GM12878 (cell line): ENCODE measurements at regions not wholly inside any gene's neighbourhood (a gene's known extent, or its start where the extent isn't known, plus 50 kb on each side); places are given as distances from the start of the nearest gene placed in this dataset.

Experiments
- ATAC-seq: fragments of 200-7000 bp; cut with Tn5 transposase; 3 replicates; pipeline ENCODE4 v1.9.1; 2020; ENCODE audit warnings: mild to moderate bottlenecking, moderate library complexity
- BruUV-seq: library from RNA; stranded (reverse); fragments of 400-500 nt; replicated peaks from 2 replicates; lab custom pipeline; 2021; lab: Mats Ljungman, UMichigan
- CTCF ChIA-PET: fragments of 300-600 bp; sonication (Branson Sonifier 250); formaldehyde crosslinking; extraction: SDS; loops from one replicate; lab custom pipeline; 2021; ENCODE audit warnings: inconsistent platforms; lab: Yijun Ruan, JAX
- POLR2A ChIA-PET: fragments of 350-600 bp; formaldehyde crosslinking; extraction: SDS; loops from one replicate; lab custom pipeline; 2021; ENCODE audit warnings: inconsistent platforms; lab: Charles Lee
- RAD21 ChIA-PET: fragments of 300-600 bp; sonication (Branson Sonifier 250); formaldehyde crosslinking; loops from one replicate; lab custom pipeline; 2023; ENCODE audit warnings: antibody characterized with exemption; ENCODE audit not compliant: unreplicated experiment; lab: Charles Lee
- SMC1A ChIA-PET: fragments of 300-600 bp; sonication (Branson Sonifier 250); formaldehyde crosslinking; loops from one replicate; lab custom pipeline; 2023; ENCODE audit not compliant: unreplicated experiment, uncharacterized antibody; lab: Charles Lee
- DNase-seq: peaks from one replicate; pipeline ENCODE4 v3.0.0-alpha.2; 2011; ENCODE audit warnings: low read depth, low spot score
- FAIRE-seq: peaks from 3 replicates; lab custom pipeline; 2011; peaks lifted over from hg19 to GRCh38; lab: Jason Lieb, UNC
- H2AFZ ChIP-seq: 2 replicates; pipeline ENCODE4 v1.6.0; 2011; ENCODE audit warnings: low read depth, low read length, control low read depth; ENCODE audit not compliant: control insufficient read depth
- H3K27ac ChIP-seq: 2 replicates; pipeline ENCODE4 v1.5.1; 2011; ENCODE audit warnings: control low read depth; ENCODE audit not compliant: control insufficient read depth, insufficient read depth
- H3K27me3 ChIP-seq, 2 experiments: replicated peaks in 1 of 2; 2 replicates each; pipeline versions ENCODE4 v1.6.0 to v1.6.1; 2011; ENCODE audit warnings: low read length in 1 of 2; ENCODE audit not compliant: control insufficient read depth in 2 of 2, insufficient read depth in 2 of 2
- H3K36me3 ChIP-seq, 2 experiments: 2 replicates each; pipeline ENCODE4 v1.5.1; 2011; ENCODE audit warnings: low read length in 1 of 2; ENCODE audit not compliant: control insufficient read depth in 2 of 2, insufficient read depth in 2 of 2
- H3K4me1 ChIP-seq: 2 replicates; pipeline ENCODE4 v1.6.1; 2011; ENCODE audit warnings: mild to moderate bottlenecking, low read length, moderate library complexity, mixed read lengths; ENCODE audit not compliant: control insufficient read depth, insufficient read depth
- H3K4me2 ChIP-seq: 2 replicates; pipeline ENCODE4 v1.6.0; 2011; ENCODE audit warnings: control low read depth; ENCODE audit not compliant: control insufficient read depth, insufficient read depth
- H3K4me3 ChIP-seq: fragments of 200-600 bp; sonication (generic); 2 replicates; pipeline ENCODE4 v1.5.1; 2016
- H3K79me2 ChIP-seq: 2 replicates; pipeline ENCODE4 v1.6.0; 2011; ENCODE audit warnings: low read length; ENCODE audit not compliant: control insufficient read depth, insufficient read depth
- H3K9ac ChIP-seq: 2 replicates; pipeline ENCODE4 v1.8.0; 2011; ENCODE audit warnings: low read length, control low read depth, mixed read lengths; ENCODE audit not compliant: control insufficient read depth, insufficient read depth
- H3K9me3 ChIP-seq: replicated peaks from 3 replicates; pipeline ENCODE4 v1.5.1; 2011; ENCODE audit warnings: mild to moderate bottlenecking, low read length; ENCODE audit not compliant: control insufficient read depth, insufficient read depth
- H4K20me1 ChIP-seq: 2 replicates; pipeline ENCODE4 v1.6.0; 2011; ENCODE audit not compliant: control insufficient read depth, insufficient read depth
- BMI1 ChIP-seq: fragments of 450-650 bp; IDR thresholded peaks from 2 replicates; pipeline ENCODE4 v1.6.1; 2016; ENCODE audit warnings: mild to moderate bottlenecking, moderate library complexity, borderline replicate concordance
- CEBPB ChIP-seq, 2 experiments: fragments of 150-350 bp in 1 of 2; IDR thresholded peaks; 2 replicates each; pipeline ENCODE4 v1.6.1; 2012 to 2014; ENCODE audit warnings: low read depth in 2 of 2, low read length in 2 of 2, borderline replicate concordance in 1 of 2, inconsistent platforms in 1 of 2
- ESRRA ChIP-seq: IDR thresholded peaks from 2 replicates; pipeline ENCODE4 v1.6.1; 2012; ENCODE audit warnings: mild to moderate bottlenecking, low read length, improper control_type of control experiment
- HDAC6 ChIP-seq: fragments of 200-600 bp; sonication (generic); IDR thresholded peaks from one replicate; pipeline ENCODE4 v1.8.0; 2017; ENCODE audit warnings: antibody characterized with exemption; ENCODE audit not compliant: unreplicated experiment
- NFYA ChIP-seq: IDR thresholded peaks from 2 replicates; pipeline ENCODE4 v1.6.1; 2011; ENCODE audit warnings: low read depth, mild to moderate bottlenecking, low read length, improper control_type of control experiment, borderline replicate concordance
- RCOR1 ChIP-seq: conservative IDR thresholded peaks from 2 replicates; pipeline ENCODE4 v1.6.1; 2012; ENCODE audit warnings: low read depth, low read length, improper control_type of control experiment
- WGBS: methylation state at CpG from one replicate; pipeline ENCODE4 v1.1.6; 2016; ENCODE audit warnings: low lambda C conversion rate; ENCODE audit not compliant: insufficient replicate concordance, insufficient coverage; ENCODE audit errors: missing lambda C conversion rate; 5-methylcytosine and 5-hydroxymethylcytosine counted together
- in situ Hi-C: fragments of 300-500 bp; cut with MboI; formaldehyde crosslinking; loops from 9 replicates; pipeline ENCODE4 v1.14.3; 2018; ENCODE audit warnings: mixed read lengths
- intact Hi-C: fragments of 100-400 bp; cut with micrococcal nuclease; formaldehyde crosslinking; loops from one replicate; pipeline ENCODE4 v1.14.2; 2022; ENCODE audit not compliant: unreplicated experiment
- TF ChIP-seq, protein P1 (sequence below): fragments of 450-650 bp; IDR thresholded peaks from 2 replicates; pipeline ENCODE4 v1.6.1; 2017; ENCODE audit warnings: mild to moderate bottlenecking, low read depth, inconsistent platforms; ENCODE audit not compliant: poor library complexity, severe bottlenecking
- TF ChIP-seq, protein P2 (sequence below): fragments of 450-650 bp; IDR thresholded peaks from 2 replicates; pipeline ENCODE4 v1.6.1; 2018; ENCODE audit warnings: mild to moderate bottlenecking, low read depth, moderate library complexity; ENCODE audit not compliant: partially characterized antibody

- no peak overlapping the region for H3K4me3 ChIP-seq
- no peak for FAIRE-seq
- TF ChIP-seq BMI1: no peak
- TF ChIP-seq, all 136 proteins: peak for 0
- Histone ChIP-seq H3K9ac (no peak overlapping the region), H3K79me2 (no peaks in the 10 kb centered on the region), H3K4me2 (no peak overlapping the region), H3K27ac (no peak overlapping the region), H3K9me3 (no peaks in the 10 kb centered on the region; the same call in 2 of the 3 replicates), H3K4me1 (no peaks in the 10 kb centered on the region), H3K27me3 (no peaks in the 10 kb centered on the region), H2AFZ (no peak overlapping the region), H4K20me1 (no peaks in the 10 kb centered on the region), H3K36me3 (no peaks in the 10 kb centered on the region)
- 0% methylated on average over 1 of the region's 1 CpG for WGBS
- DNase-seq: no peak
- no peak for ATAC-seq
- intact Hi-C loops: no loop called here
- RAD21 ChIA-PET: no interaction called here
- no TSS peak for BruUV-seq
- POLR2A ChIA-PET: no interaction called here
- CTCF ChIA-PET: no interaction called here
- SMC1A ChIA-PET: no interaction called here
- in situ Hi-C loops: no loop called here
Measured at GRCh38 chr1:14362331-14362730, 236.2 kb upstream of the KAZN start.

GRCh38 chr1:14363036-14363590, 235.4 kb upstream of the KAZN start:
- ChIA-PET CTCF (no interaction called here), RAD21 (no interaction called here), POLR2A (no interaction called here), SMC1A (no interaction called here)
- in situ Hi-C loops: no loop called here
- Histone ChIP-seq H3K27me3 (no peaks in the 10 kb centered on the region), H3K4me1 (no peaks in the 10 kb centered on the region), H3K36me3 (no peaks in the 10 kb centered on the region), H3K9ac (no peak overlapping the region), H4K20me1 (no peaks in the 10 kb centered on the region), H2AFZ (no peak overlapping the region), H3K79me2 (no peaks in the 10 kb centered on the region), H3K27ac (no peak overlapping the region), H3K4me3 (no peak overlapping the region), H3K9me3 (no peaks in the 10 kb centered on the region; the same call in 2 of the 3 replicates), H3K4me2 (no peak overlapping the region)
- no peak for FAIRE-seq
- ATAC-seq: no peak
- 17% methylated on average over 5 of the region's 5 CpGs for WGBS
- no TSS peak for BruUV-seq
- intact Hi-C loops: no loop called here
- no peak for TF ChIP-seq RCOR1
- TF ChIP-seq NFYA: no peak
- TF ChIP-seq, protein P1, sequence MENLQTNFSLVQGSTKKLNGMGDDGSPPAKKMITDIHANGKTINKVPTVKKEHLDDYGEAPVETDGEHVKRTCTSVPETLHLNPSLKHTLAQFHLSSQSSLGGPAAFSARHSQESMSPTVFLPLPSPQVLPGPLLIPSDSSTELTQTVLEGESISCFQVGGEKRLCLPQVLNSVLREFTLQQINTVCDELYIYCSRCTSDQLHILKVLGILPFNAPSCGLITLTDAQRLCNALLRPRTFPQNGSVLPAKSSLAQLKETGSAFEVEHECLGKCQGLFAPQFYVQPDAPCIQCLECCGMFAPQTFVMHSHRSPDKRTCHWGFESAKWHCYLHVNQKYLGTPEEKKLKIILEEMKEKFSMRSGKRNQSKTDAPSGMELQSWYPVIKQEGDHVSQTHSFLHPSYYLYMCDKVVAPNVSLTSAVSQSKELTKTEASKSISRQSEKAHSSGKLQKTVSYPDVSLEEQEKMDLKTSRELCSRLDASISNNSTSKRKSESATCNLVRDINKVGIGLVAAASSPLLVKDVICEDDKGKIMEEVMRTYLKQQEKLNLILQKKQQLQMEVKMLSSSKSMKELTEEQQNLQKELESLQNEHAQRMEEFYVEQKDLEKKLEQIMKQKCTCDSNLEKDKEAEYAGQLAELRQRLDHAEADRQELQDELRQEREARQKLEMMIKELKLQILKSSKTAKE: no peak
- TF ChIP-seq, protein P2, sequence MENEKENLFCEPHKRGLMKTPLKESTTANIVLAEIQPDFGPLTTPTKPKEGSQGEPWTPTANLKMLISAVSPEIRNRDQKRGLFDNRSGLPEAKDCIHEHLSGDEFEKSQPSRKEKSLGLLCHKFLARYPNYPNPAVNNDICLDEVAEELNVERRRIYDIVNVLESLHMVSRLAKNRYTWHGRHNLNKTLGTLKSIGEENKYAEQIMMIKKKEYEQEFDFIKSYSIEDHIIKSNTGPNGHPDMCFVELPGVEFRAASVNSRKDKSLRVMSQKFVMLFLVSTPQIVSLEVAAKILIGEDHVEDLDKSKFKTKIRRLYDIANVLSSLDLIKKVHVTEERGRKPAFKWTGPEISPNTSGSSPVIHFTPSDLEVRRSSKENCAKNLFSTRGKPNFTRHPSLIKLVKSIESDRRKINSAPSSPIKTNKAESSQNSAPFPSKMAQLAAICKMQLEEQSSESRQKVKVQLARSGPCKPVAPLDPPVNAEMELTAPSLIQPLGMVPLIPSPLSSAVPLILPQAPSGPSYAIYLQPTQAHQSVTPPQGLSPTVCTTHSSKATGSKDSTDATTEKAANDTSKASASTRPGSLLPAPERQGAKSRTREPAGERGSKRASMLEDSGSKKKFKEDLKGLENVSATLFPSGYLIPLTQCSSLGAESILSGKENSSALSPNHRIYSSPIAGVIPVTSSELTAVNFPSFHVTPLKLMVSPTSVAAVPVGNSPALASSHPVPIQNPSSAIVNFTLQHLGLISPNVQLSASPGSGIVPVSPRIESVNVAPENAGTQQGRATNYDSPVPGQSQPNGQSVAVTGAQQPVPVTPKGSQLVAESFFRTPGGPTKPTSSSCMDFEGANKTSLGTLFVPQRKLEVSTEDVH: no peak
- no peak for TF ChIP-seq HDAC6
- TF ChIP-seq ESRRA: no peak
- no peak for TF ChIP-seq CEBPB (IDR thresholded peaks at IDR 0.05; ENCODE audit: borderline replicate concordance in 1 of 2, low read depth in 2 of 2, low read length in 2 of 2)
- no peak for DNase-seq
